ENCODE measurements at regions not wholly inside any gene's neighbourhood (a gene's known extent, or its start where the extent isn't known, plus 50 kb on each side); places are given as distances from the start of the nearest gene placed in this dataset.
"Not testable (repeated sequence)": the region's sequence is repeated elsewhere in the genome, so short reads cannot be mapped to it uniquely, and the experiment has no call there.

DNA sequence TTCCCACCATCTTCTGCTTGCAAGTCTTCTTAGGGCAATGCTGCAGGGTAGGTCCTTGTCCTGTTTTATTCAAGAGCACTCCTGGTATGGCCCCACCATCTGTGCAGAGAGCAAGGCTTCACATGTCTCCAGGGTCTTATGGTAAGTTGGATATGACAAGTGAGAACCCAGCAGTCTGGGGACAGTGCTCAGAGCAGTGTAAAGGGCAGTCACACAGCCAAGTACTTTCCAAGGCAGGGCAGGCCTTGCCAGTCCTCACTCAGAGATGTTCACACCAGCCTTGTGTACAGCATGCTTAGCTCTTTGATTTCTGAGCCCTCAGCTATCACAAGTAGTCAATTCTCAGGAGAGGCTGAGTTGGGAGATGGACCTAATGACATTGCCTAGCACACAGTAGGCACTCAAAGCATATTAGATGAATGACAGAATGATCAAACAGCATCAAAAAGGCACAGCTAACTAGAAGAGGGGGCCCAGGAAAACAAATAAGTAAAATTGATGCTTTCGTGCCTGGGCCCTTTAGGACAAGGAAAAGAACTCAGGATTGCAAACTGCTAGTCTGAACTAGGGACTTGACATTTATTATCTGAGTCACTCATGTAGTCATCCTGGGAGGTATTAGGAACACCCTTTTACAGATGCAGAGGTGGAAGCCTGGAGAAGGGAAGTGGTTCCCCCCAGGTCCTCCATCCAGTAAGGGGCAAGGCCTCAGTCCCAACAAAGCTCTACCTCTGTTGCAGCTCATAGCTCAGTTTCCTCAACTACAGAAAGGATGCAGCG lies 86.7 kb upstream of the CTAGE1 start:
- no peak for DNase-seq (ENCODE audit: low read depth)

- no peak for DNase-seq (ENCODE audit: low read depth)
Measured at GRCh38 chr18:22505141-22505591, 87.5 kb upstream of the CTAGE1 start.

DNA sequence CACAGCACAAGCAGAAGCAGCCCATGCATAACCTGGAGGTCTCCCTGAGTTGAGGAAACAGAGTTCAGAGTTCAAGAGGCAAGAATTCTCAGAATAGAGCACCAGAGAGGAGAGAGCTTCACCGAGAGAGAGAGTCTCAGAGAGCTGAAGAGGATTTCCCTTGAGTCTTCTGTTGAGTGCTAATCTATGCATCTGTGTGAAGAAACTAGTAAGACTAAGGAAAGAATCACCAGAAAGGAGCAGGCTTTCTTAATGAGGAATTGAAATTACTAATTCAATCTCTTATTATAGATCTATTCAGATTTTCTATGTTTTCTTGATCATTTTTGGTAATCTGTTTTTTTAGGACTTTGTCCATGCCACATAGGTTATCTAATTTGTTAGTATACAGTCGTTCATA lies 89.3 kb upstream of the CTAGE1 start:
- no peak for DNase-seq (ENCODE audit: low read depth)

DNA sequence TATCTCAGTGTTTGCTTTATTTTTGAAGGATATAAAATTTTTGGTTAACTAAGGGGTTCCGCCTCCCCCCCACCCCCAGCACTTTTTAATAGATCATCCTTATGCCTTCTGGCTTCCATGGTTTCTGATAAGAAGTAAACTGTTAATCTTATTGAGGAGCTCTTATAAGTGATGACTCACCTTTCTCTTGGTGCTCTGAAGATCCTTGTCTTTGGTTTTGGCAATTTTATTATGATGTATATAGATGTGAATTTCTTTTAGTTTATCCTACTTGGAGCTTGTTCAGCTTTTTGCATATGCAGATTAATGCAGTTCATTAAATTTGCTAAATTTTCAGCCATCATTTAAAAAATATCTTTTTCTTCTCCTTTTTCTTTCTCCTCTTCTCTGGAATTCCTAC lies 91.7 kb upstream of the CTAGE1 start:
- DNase-seq (ENCODE audit: low read depth), result no peak

GRCh38 chr18:22510697-22511096 lies 93.0 kb upstream of the CTAGE1 start:
- no peak for DNase-seq (ENCODE audit: low read depth)

- no peak for DNase-seq (ENCODE audit: low read depth)
Measured at GRCh38 chr18:22513721-22514481, 96.2 kb upstream of the CTAGE1 start.

DNA sequence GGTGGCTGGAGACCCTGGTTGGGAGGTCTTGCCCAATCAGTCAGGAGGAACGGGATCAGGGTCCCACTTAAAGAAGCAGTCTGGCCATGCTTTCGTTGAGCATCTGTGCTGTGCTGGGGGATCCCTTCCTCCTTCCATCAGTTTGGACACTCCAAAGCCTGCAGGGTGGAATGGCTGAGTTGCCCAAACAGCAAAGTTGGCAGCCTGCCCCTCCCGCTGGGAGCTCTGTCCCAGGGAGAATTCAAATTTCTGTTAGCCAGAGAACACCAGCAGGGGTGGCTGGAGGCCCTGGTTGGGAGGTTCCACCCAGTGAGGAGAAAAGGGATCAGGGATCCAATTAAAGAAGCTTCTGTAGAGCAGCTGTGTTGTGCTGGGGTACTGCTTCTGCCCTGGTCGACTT lies 96.9 kb upstream of the CTAGE1 start:
- no peak for DNase-seq (ENCODE audit: low read depth)

- DNase-seq (ENCODE audit: low read depth), result no peak
Measured at GRCh38 chr18:22515250-22515649, 97.5 kb upstream of the CTAGE1 start.

GRCh38 chr18:22517356-22517755 lies 99.6 kb upstream of the CTAGE1 start:
- no peak for DNase-seq (ENCODE audit: low read depth)

DNA sequence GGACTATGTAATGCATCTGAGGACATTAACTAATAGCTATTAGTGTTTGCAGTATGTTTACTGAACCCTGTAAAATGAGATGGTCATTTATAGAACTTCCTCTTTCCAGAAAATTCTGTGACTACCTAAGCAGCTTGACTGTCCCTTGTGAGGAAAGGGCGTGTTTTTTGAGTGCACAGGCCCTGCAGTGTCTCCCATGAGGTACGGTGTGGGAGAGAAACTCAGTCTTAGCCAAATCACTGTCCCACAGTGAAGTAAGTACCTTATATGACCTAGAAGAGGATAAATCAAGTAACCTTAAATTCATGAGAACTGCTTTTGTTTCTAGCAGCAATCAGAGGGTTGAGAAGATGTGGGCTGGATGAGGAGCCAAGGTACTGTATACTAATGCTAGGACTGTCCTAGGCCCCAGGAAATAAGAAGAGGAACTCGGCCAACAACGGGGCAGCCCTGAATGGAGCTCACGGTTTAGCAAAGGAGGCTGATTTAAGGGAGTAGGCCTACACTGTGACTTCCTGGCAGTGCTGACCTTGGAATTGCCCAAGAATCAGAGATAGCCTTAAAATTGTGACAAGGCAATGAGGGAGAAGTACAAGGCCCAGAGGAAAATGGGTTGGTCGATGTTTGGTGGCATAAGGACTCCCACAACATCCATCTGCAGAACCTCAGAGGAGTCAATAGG lies 103.5 kb upstream of the CTAGE1 start:
- no peak for DNase-seq (ENCODE audit: low read depth)

DNA sequence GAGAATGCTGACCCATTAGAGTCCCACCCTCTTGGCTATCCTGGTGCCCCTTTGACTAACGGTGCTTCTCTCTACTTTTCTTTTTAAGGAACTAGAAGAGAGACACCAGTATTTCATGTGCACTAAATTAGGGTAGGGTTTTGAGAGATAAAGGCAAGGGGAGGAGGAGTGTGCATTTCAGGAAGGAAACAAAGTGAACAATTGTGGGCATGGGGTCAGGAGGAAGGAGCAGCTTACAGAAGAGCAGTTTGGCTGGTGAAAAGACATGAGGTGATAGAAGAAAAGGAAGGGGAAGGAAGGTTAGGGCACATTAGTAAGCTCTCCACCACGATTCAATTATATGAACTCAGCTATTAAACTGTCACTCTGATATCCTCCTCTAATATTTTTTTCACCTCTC lies 105.8 kb upstream of the CTAGE1 start:
- DNase-seq (ENCODE audit: low read depth), result no peak

- no peak for DNase-seq (ENCODE audit: low read depth)
Measured at GRCh38 chr18:22524783-22525182, 107.1 kb upstream of the CTAGE1 start.

GRCh38 chr18:22525313-22525712 lies 107.6 kb upstream of the CTAGE1 start:
- DNase-seq (ENCODE audit: low read depth), result no peak

GRCh38 chr18:22525883-22526282 lies 108.2 kb upstream of the CTAGE1 start:
- DNase-seq (ENCODE audit: low read depth), result no peak

- DNase-seq (ENCODE audit: low read depth), result no peak
Measured at GRCh38 chr18:22528291-22528690, 110.6 kb upstream of the CTAGE1 start.

GRCh38 chr18:22534706-22535105 lies 117.0 kb upstream of the CTAGE1 start:
- not testable (repeated sequence) for DNase-seq (ENCODE audit: low read depth)

- no peak for DNase-seq (ENCODE audit: low read depth)
Measured at GRCh38 chr18:22536558-22536957, 118.8 kb upstream of the CTAGE1 start.

GRCh38 chr18:22538426-22538825 lies 120.7 kb upstream of the CTAGE1 start:
- DNase-seq (ENCODE audit: low read depth), result no peak

DNA sequence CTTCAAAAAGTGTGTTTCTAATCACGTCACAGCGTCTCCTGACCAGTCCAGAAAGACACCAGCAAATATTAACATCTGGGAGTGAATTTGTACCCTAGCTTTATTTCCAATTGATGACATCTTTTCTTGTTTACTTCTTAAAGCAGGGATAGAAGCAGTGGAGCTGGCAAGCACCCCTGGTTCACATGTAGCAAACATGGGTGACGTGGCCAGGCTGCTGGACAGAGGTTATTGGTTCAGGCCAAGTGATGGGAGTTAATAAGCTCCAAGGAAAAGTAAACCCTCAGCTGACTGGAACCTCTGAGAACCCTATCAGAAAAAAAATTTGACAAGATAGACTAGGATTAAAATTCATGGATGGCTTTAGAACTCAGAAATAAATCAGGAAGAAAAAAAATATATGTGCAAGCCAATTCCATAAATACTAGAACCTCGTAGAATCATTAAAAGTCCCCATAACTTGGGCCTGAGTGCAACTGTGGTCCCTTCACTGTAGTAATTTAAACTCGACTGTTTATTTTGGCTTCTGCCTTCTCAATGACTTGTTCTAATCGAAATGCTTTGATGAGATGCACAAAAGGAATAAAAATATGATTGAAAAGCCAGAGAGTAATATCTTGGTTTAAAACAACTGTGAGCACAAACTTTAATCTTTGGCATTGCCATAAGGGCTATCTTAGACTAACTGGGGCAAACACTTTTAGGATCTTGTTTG lies 121.5 kb upstream of the CTAGE1 start:
- no peak for DNase-seq (ENCODE audit: low read depth)

- no peak for DNase-seq (ENCODE audit: low read depth)
Measured at GRCh38 chr18:22541232-22541631, 123.5 kb upstream of the CTAGE1 start.

DNA sequence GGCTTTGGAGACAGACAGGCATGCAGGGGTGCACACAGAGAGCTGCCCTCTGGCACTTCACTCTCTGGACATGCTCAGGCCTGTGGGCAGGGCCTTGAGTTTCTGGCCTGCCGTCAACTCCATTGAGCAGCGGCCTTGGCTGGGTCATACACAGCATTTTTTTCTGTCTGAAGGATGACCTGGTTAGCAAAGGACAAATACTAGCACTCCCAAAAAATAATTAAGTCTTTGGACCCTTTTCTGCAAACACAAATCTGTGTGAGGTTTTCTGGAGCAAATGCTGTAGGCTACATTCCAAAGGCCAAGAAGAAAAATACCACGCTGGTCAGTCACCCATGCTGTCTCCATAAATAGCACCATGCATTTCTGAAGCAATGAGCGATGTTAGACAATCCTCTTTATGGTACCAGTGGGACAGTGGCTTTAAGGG lies 124.7 kb upstream of the CTAGE1 start:
- DNase-seq (ENCODE audit: low read depth), result no peak

DNA sequence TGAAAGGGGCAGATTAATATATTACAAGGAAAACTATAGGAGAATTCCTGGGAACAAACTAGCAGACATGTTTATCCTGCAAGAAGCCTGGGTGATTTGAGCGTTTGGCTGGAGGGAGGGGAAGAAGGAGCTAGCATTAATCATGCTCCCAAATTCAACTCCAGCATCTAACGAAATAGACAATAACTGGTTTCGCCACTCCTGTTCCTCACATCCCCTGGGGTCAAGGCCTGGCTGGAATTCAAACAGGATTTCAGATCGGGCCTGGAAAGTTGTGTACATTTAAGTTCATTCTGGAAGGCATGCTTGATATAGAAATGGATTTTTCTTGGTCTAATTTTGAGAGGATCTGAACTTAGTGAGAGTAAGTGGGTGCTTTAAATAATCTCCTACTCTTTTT lies 126.1 kb upstream of the CTAGE1 start:
- no peak for DNase-seq (ENCODE audit: low read depth)

Data from CMK (cell line).